PC-9 (cell line): ENCODE measurements at regions not wholly inside any gene's neighbourhood (a gene's known extent, or its start where the extent isn't known, plus 50 kb on each side); places are given as distances from the start of the nearest gene placed in this dataset.

Experiments
- EZH2 ChIP-seq: fragments of 200-600 bp; sonication (generic); IDR thresholded peaks from 2 replicates; pipeline ENCODE4 v1.8.0; 2017; ENCODE audit warnings: antibody characterized with exemption, low read depth
- TF ChIP-seq, protein P1 (sequence below): fragments of 200-600 bp; sonication (generic); conservative IDR thresholded peaks from 2 replicates; pipeline ENCODE4 v1.6.1; 2017; ENCODE audit warnings: mixed run types, antibody characterized with exemption, mild to moderate bottlenecking, moderate library complexity

DNA sequence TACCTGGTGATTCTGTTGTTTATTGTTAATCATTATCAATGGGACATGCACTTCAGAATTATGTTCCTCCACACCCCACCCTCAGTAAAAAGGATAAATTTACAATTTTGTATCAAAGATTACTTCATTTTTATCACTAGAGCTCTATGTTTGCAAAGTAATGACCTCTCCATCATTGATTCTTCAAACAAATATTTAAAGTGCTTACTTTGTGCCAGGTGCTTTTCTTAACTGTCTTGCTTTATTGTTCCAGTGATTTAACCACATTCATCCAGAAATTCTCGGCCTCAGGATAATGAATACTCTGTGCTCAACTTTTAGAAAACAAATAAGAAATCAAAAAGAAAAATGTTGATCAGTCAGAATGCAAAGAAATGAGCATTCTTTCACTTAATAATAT lies 144.9 kb upstream of the FOXP2 start:
- TF ChIP-seq, protein P1, sequence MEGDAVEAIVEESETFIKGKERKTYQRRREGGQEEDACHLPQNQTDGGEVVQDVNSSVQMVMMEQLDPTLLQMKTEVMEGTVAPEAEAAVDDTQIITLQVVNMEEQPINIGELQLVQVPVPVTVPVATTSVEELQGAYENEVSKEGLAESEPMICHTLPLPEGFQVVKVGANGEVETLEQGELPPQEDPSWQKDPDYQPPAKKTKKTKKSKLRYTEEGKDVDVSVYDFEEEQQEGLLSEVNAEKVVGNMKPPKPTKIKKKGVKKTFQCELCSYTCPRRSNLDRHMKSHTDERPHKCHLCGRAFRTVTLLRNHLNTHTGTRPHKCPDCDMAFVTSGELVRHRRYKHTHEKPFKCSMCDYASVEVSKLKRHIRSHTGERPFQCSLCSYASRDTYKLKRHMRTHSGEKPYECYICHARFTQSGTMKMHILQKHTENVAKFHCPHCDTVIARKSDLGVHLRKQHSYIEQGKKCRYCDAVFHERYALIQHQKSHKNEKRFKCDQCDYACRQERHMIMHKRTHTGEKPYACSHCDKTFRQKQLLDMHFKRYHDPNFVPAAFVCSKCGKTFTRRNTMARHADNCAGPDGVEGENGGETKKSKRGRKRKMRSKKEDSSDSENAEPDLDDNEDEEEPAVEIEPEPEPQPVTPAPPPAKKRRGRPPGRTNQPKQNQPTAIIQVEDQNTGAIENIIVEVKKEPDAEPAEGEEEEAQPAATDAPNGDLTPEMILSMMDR: no peak
- no peak for TF ChIP-seq EZH2
